ENCODE measurements at regions not wholly inside any gene's neighbourhood (a gene's known extent, or its start where the extent isn't known, plus 50 kb on each side); places are given as distances from the start of the nearest gene placed in this dataset.
A peak's percentile ranks its signal among the peaks of the same experiment; 100 is the strongest.
"Not testable (repeated sequence)": the region's sequence is repeated elsewhere in the genome, so short reads cannot be mapped to it uniquely, and the experiment has no call there.

GRCh38 chr4:187000281-187000680 lies 276.6 kb upstream of the FAT1 start:
- Histone ChIP-seq H3K36me3 (ENCODE audit: insufficient read depth, low read length) (no peaks in the 10 kb centered on the region), H4K20me1 (ENCODE audit: insufficient read depth, low read length) (no peaks in the 10 kb centered on the region), H3K27me3 (ENCODE audit: insufficient read depth, low read length) (no peaks in the 10 kb centered on the region), H3K4me2 (ENCODE audit: insufficient read depth, low read length) (no peak overlapping the region), H3K79me2 (ENCODE audit: insufficient read depth, low read length) (no peaks in the 10 kb centered on the region), H3K9me3 (ENCODE audit: low read depth, low read length) (no peaks in the 10 kb centered on the region), H3K4me3 (ENCODE audit: insufficient read depth, low read length) (no peak overlapping the region), H3K27ac (ENCODE audit: low read depth, low read length) (no peak overlapping the region), H2AFZ (ENCODE audit: low read length) (no peak overlapping the region), H3K4me1 (ENCODE audit: insufficient read depth, low read length) (no peaks in the 10 kb centered on the region)
- no peak for TF ChIP-seq CTCF (IDR thresholded peaks at IDR 0.05; ENCODE audit: extremely low read depth, low read depth, low read length)
- DNase-seq (ENCODE audit: insufficient read length, low spot score, missing footprints): no peak

GRCh38 chr4:187002133-187002532 lies 278.5 kb upstream of the FAT1 start:
- H3K4me1 ChIP-seq (ENCODE audit: insufficient read depth, low read length); H2AFZ ChIP-seq (ENCODE audit: low read length); DNase-seq (ENCODE audit: insufficient read length, low spot score, missing footprints); H3K4me3 ChIP-seq (ENCODE audit: insufficient read depth, low read length); H4K20me1 ChIP-seq (ENCODE audit: insufficient read depth, low read length); H3K9me3 ChIP-seq (ENCODE audit: low read depth, low read length); H3K27me3 ChIP-seq (ENCODE audit: insufficient read depth, low read length); H3K27ac ChIP-seq (ENCODE audit: low read depth, low read length); H3K36me3 ChIP-seq (ENCODE audit: insufficient read depth, low read length); H3K4me2 ChIP-seq (ENCODE audit: insufficient read depth, low read length); H3K79me2 ChIP-seq (ENCODE audit: insufficient read depth, low read length): not testable (repeated sequence)

- no peak overlapping the region for H3K27ac ChIP-seq (ENCODE audit: low read depth, low read length)
- peaks cover 9% of the 10 kb centered on the region for H3K4me1 ChIP-seq (ENCODE audit: insufficient read depth, low read length)
- H3K27me3 ChIP-seq (ENCODE audit: insufficient read depth, low read length): no peaks in the 10 kb centered on the region
- H4K20me1 ChIP-seq (ENCODE audit: insufficient read depth, low read length): no peaks in the 10 kb centered on the region
- no peaks in the 10 kb centered on the region for H3K79me2 ChIP-seq (ENCODE audit: insufficient read depth, low read length)
- no peaks in the 10 kb centered on the region for H3K9me3 ChIP-seq (ENCODE audit: low read depth, low read length)
- H3K36me3 ChIP-seq (ENCODE audit: insufficient read depth, low read length): no peaks in the 10 kb centered on the region
- H3K4me3 ChIP-seq (ENCODE audit: insufficient read depth, low read length): no peak overlapping the region
- no peak overlapping the region for H2AFZ ChIP-seq (ENCODE audit: low read length)
- no peak overlapping the region for H3K4me2 ChIP-seq (ENCODE audit: insufficient read depth, low read length)
- no peak for DNase-seq (ENCODE audit: insufficient read length, low spot score, missing footprints)
- no peak for TF ChIP-seq CTCF (IDR thresholded peaks at IDR 0.05; ENCODE audit: extremely low read depth, low read depth, low read length)
These were observed 281.0 kb upstream of the FAT1 start for GRCh38 chr4:187004628-187005027.

- Histone ChIP-seq H3K79me2 (ENCODE audit: insufficient read depth, low read length) (no peaks in the 10 kb centered on the region), H4K20me1 (ENCODE audit: insufficient read depth, low read length) (no peaks in the 10 kb centered on the region), H3K27ac (ENCODE audit: low read depth, low read length) (no peak overlapping the region), H3K27me3 (ENCODE audit: insufficient read depth, low read length) (no peaks in the 10 kb centered on the region), H3K9me3 (ENCODE audit: low read depth, low read length) (no peaks in the 10 kb centered on the region), H3K4me1 (ENCODE audit: insufficient read depth, low read length) (peaks cover 20% of the 10 kb centered on the region), H3K4me3 (ENCODE audit: insufficient read depth, low read length) (no peak overlapping the region), H3K36me3 (ENCODE audit: insufficient read depth, low read length) (no peaks in the 10 kb centered on the region), H3K4me2 (ENCODE audit: insufficient read depth, low read length) (peak overlapping the region; percentile 6), H2AFZ (ENCODE audit: low read length) (peak overlapping the region; percentile 26)
- DNase-seq (ENCODE audit: insufficient read length, low spot score, missing footprints): no peak
- TF ChIP-seq CTCF (IDR thresholded peaks at IDR 0.05; ENCODE audit: extremely low read depth, low read depth, low read length): no peak
These were observed 282.5 kb upstream of the FAT1 start for GRCh38 chr4:187006189-187006618.
